Urinary bladder (tissue), 3 donors: ENCODE measurements at regions not wholly inside any gene's neighbourhood (a gene's known extent, or its start where the extent isn't known, plus 50 kb on each side); places are given as distances from the start of the nearest gene placed in this dataset.
"Not testable (repeated sequence)": the region's sequence is repeated elsewhere in the genome, so short reads cannot be mapped to it uniquely, and the experiment has no call there.

Source experiments
- DNase-seq: peaks from one replicate; pipeline ENCODE4 v3.0.0-alpha.2; 2015; ENCODE audit errors: extremely low spot score
- H3K27ac ChIP-seq: one replicate; pipeline ENCODE4 v1.5.1; 2013; ENCODE audit warnings: low read depth, mild to moderate bottlenecking, moderate library complexity
- H3K36me3 ChIP-seq: one replicate; pipeline ENCODE4 v1.6.1; 2013; ENCODE audit warnings: mild to moderate bottlenecking, moderate library complexity; ENCODE audit not compliant: insufficient read depth
- H3K4me1 ChIP-seq: one replicate; pipeline ENCODE4 v1.6.1; 2013; ENCODE audit warnings: mild to moderate bottlenecking, moderate library complexity; ENCODE audit not compliant: insufficient read depth
- H3K4me3 ChIP-seq: one replicate; pipeline ENCODE4 v1.5.1; 2013; ENCODE audit warnings: low read depth, low read length
- WGBS: extraction: QIAGEN DNeasy Blood & Tissue Kit; methylation state at CpG from one replicate; pipeline ENCODE4 v1.1.7; 2013; 5-methylcytosine and 5-hydroxymethylcytosine counted together
- donor health status: healthy with polysubstance abuse.
- donor health status: healthy.

DNA sequence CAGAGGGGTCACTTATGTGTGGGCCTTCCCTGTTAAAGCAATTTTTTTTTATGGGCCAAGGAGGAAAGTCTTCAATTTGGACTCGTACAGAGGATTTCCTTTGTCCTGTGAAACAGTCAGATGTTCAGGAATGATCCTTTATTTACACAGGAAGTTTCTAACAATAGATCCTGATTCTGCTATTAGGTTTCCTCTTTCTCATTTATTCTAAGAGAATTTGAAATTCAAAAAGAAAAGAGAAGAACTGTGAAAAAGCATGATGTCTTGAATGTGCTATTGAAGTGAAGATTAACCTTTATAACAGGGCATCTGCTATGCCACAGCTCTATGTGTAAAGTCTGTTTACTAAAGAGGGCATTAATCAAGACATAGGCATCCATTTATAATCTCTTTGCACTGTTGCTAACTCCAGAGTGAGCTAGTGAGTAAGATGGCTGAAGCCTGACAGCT is 105.3 kb upstream of the FAM98A start:
- 16% methylated on average over 1 of the region's 1 CpG for WGBS
- Histone ChIP-seq H3K4me1 (no peaks in the 10 kb centered on the region), H3K36me3 (no peaks in the 10 kb centered on the region), H3K4me3 (no peak overlapping the region), H3K27ac (no peak overlapping the region)
- no peak for DNase-seq

- H3K36me3 ChIP-seq, result no peaks in the 10 kb centered on the region
- no peak overlapping the region for H3K4me3 ChIP-seq
- DNase-seq, result no peak
- H3K27ac ChIP-seq, result no peak overlapping the region
- H3K4me1 ChIP-seq, result no peaks in the 10 kb centered on the region
These were observed 97.1 kb upstream of the FAM98A start for GRCh38 chr2:33696234-33696633.

GRCh38 chr2:33694904-33695303 is 95.8 kb upstream of the FAM98A start:
- DNase-seq, result no peak
- 68% methylated on average over 1 of the region's 1 CpG for WGBS
- Histone ChIP-seq H3K27ac (no peak overlapping the region), H3K4me1 (no peaks in the 10 kb centered on the region), H3K4me3 (no peak overlapping the region), H3K36me3 (no peaks in the 10 kb centered on the region)

GRCh38 chr2:33690686-33691085 is 91.6 kb upstream of the FAM98A start:
- WGBS, result 96% methylated on average over 1 of the region's 1 CpG
- not testable (repeated sequence) for DNase-seq

GRCh38 chr2:33681364-33681757 is 82.3 kb upstream of the FAM98A start:
- DNase-seq, result peak; percentile 18
- no peak overlapping the region for H3K27ac ChIP-seq
- no peaks in the 10 kb centered on the region for H3K36me3 ChIP-seq
- WGBS, result 9% methylated on average over 1 of the region's 1 CpG
- no peak overlapping the region for H3K4me3 ChIP-seq
- no peaks in the 10 kb centered on the region for H3K4me1 ChIP-seq

More at GRCh38 chr2:33690686-33691085, 91.6 kb upstream of the FAM98A start:
- H3K4me1 ChIP-seq, H3K4me3 ChIP-seq, H3K27ac ChIP-seq, H3K36me3 ChIP-seq: not testable (repeated sequence)

- WGBS, result 42% methylated on average over 12 of the region's 12 CpGs
- Histone ChIP-seq H3K4me3 (no peak overlapping the region), H3K27ac (no peak overlapping the region), H3K36me3 (no peaks in the 10 kb centered on the region), H3K4me1 (no peaks in the 10 kb centered on the region)
- no peak for DNase-seq
These were observed 81.7 kb upstream of the FAM98A start for GRCh38 chr2:33680644-33681363.

- WGBS, result 36% methylated on average over 1 of the region's 1 CpG
- H3K36me3 ChIP-seq, result no peaks in the 10 kb centered on the region
- H3K27ac ChIP-seq, result no peak overlapping the region
- no peak overlapping the region for H3K4me3 ChIP-seq
- no peaks in the 10 kb centered on the region for H3K4me1 ChIP-seq
- no peak for DNase-seq
These were observed 79.3 kb upstream of the FAM98A start for GRCh38 chr2:33678436-33678835.

GRCh38 chr2:33673937-33674336 is 74.8 kb upstream of the FAM98A start:
- DNase-seq, result peak; percentile 21
- WGBS, result 5% methylated on average over 2 of the region's 2 CpGs

DNA sequence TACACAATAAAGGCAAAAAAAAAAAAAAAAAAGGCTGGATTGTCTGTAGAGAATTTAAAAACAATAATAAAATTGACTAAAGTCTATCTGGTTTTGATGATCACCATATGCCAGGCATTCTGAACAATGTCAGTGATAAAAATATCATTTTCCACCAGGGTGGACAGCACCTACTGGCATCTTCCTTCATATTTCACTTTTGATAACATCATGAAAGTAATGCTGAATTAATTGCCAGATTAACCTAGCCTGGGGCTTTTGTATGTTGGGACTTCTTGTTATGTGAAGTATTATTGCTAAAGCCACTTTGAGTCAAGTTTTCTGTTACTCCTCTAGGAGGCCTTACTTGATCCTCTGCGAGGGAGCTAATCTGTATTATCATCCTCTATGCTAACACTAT is 73.8 kb upstream of the FAM98A start:
- no peak overlapping the region for H3K4me3 ChIP-seq
- H3K27ac ChIP-seq, result no peak overlapping the region
- WGBS, result 63% methylated on average over 1 of the region's 1 CpG
- no peaks in the 10 kb centered on the region for H3K4me1 ChIP-seq
- no peak for DNase-seq
- no peaks in the 10 kb centered on the region for H3K36me3 ChIP-seq

More at GRCh38 chr2:33673937-33674336, 74.8 kb upstream of the FAM98A start:
- no peak overlapping the region for H3K27ac ChIP-seq
- H3K4me3 ChIP-seq, result no peak overlapping the region
- no peaks in the 10 kb centered on the region for H3K36me3 ChIP-seq
- H3K4me1 ChIP-seq, result no peaks in the 10 kb centered on the region

- no peaks in the 10 kb centered on the region for H3K4me1 ChIP-seq
- no peak overlapping the region for H3K27ac ChIP-seq
- no peak for DNase-seq
- no peaks in the 10 kb centered on the region for H3K36me3 ChIP-seq
- no peak overlapping the region for H3K4me3 ChIP-seq
- 94% methylated on average over 1 of the region's 1 CpG for WGBS
These were observed 73.3 kb upstream of the FAM98A start for GRCh38 chr2:33672389-33672788.

DNA sequence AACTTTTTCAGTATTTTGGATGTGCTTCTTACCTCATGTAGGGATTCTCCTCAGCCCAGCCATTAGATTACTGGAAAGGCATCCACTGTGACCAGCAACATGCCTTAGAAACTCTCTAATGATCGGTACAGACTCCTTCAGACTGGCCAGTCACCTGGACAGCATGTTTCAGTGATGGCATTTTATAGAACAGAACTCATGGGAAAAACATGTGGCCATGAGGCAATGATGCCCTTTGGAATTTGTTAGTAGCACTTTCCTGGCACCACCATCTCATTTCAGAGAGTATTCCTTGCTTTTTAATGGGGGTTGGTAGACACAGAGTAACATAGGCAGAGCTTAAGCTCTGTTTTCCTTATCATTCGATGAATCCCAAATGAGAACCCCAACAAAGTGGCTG is 72.1 kb upstream of the FAM98A start:
- Histone ChIP-seq H3K36me3 (no peaks in the 10 kb centered on the region), H3K4me1 (no peaks in the 10 kb centered on the region), H3K27ac (no peak overlapping the region), H3K4me3 (no peak overlapping the region)
- WGBS, result 93% methylated on average over 2 of the region's 2 CpGs
- DNase-seq, result no peak

- H3K4me3 ChIP-seq, result no peak overlapping the region
- DNase-seq, result no peak
- no peaks in the 10 kb centered on the region for H3K4me1 ChIP-seq
- 76% methylated on average over 4 of the region's 4 CpGs for WGBS
- no peak overlapping the region for H3K27ac ChIP-seq
- no peaks in the 10 kb centered on the region for H3K36me3 ChIP-seq
These were observed 71.4 kb upstream of the FAM98A start for GRCh38 chr2:33670392-33670937.

GRCh38 chr2:33666879-33667278 is 67.8 kb upstream of the FAM98A start:
- no peaks in the 10 kb centered on the region for H3K4me1 ChIP-seq
- no peak overlapping the region for H3K4me3 ChIP-seq
- no peaks in the 10 kb centered on the region for H3K36me3 ChIP-seq
- WGBS, result 74% methylated on average over 4 of the region's 4 CpGs
- DNase-seq, result no peak
- H3K27ac ChIP-seq, result no peak overlapping the region

- Histone ChIP-seq H3K27ac (no peak overlapping the region), H3K36me3 (no peaks in the 10 kb centered on the region), H3K4me3 (no peak overlapping the region), H3K4me1 (no peaks in the 10 kb centered on the region)
- DNase-seq, result no peak
- WGBS, result 99% methylated on average over 1 of the region's 1 CpG
These were observed 65.9 kb upstream of the FAM98A start for GRCh38 chr2:33665039-33665438.
